Stimulated activated CD4-positive, alpha-beta T cell treated with anti-CD3 and anti-CD28 coated beads, Interleukin-15, amount 100 ng/mL, for 1 hour (primary cell): ENCODE measurements at regions not wholly inside any gene's neighbourhood (a gene's known extent, or its start where the extent isn't known, plus 50 kb on each side); places are given as distances from the start of the nearest gene placed in this dataset.

Experiments used
- DNase-seq, 2 donors: peaks; one replicate each; pipeline ENCODE4 v3.0.0-alpha.2; 2020; ENCODE audit warnings: low read depth in 1 of 2, low spot score in 1 of 2

GRCh38 chr16:85321509-85322271, 209.4 kb upstream of the CIBAR2 start:
- DNase-seq, result no peak

- DNase-seq, result no peak
Observed at GRCh38 chr16:85323230-85323960, 211.1 kb upstream of the CIBAR2 start.

GRCh38 chr16:85323961-85324253, 211.6 kb upstream of the CIBAR2 start:
- DNase-seq, result no peak

DNA sequence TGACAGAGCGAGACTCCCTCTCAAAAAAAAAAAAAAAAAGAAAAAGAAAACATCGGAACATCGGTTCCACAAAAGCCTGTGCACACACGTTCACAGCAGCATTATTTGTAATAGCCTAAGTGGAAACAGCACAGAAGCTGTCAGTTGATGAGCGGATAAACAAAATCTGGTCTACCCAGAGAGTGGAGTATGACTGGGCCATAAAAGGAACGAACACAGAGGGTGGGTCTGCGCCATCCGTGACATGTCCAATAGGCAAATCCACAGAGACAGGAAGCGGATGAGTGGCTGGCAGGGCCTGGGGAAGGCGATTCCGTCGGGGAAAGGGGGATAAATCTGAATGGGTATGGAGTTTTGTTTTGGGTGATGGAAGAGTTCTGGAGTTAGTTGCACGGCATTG, 212.2 kb upstream of the CIBAR2 start:
- DNase-seq, result no peak

DNA sequence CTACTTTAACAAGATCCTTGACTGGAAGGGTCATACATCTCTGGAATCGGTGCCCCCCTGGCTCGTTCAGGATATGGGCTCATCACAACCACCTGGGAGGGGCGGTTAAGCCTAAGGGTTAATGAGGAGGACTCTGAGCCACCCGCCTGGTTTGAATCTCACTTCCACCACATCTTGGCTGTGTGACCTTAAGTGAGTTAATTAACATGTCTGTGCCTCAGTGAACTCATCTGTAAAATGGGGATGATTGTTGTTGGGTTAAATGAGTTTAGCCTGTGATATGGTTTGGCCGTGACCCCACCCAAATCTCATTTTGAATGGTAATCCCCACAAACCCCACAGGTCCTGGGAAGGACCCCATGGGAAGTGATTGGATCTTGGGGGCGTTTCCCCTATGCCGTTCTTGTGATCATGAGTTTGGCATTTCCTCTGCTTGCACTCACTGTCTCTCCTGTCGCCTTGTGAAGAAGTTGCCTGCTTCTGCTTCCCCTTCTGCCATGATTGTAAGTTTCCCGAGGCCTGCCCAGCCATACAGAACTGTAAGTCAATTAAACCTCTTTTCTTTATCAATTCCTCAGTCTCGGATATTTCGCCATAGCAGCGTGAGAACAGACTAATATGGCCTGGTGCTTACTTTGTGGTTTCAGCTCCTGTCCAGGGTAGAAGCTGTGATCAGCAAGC, 214.0 kb upstream of the CIBAR2 start:
- no peak for DNase-seq

GRCh38 chr16:85326794-85327181, 214.5 kb upstream of the CIBAR2 start:
- no peak for DNase-seq

DNA sequence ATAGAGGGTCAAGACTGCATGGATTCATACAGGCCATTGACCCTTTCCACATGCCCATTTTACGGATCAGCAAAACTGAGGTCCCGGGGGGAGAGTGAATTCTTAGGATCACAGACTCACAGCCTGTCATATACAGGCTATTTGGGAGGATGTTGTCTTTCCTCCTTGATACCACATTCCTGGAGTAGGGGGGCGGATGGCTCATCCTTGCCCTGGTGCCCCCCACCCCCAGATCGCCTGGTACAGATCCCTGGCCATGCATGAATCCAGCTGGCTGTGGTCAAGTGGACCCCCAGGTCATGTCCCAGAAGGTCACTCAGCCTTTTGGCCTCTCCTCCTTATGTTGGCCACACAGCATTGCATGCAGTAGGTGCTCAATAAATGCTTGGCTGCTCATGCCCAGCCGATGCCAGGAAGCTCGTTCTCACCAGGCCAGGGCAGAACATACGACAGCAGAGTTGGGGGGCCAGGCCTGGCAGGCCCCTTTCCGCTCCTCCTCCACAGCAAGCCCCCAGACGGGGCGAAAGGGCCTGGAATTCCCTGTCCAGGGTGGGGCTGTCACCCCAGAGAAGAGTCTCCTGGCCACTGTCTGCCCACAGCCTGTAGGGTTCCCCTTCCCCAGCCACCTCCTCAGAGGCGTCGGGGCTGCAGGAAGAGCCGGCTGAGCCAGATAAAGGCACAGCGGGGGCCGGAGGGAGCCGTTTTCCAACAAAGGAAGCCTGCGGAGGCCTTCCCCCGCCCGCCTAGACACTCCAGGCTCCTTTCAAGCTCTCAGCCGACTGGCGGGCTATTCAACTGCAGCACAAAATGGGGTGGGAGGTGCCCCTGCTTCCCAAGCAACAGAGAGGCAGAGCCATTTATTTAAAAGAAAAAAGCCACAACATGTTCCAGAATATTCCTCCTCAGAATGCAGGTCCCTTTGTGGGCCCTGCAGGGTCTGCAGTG, 215.7 kb upstream of the CIBAR2 start:
- DNase-seq, result no peak

DNA sequence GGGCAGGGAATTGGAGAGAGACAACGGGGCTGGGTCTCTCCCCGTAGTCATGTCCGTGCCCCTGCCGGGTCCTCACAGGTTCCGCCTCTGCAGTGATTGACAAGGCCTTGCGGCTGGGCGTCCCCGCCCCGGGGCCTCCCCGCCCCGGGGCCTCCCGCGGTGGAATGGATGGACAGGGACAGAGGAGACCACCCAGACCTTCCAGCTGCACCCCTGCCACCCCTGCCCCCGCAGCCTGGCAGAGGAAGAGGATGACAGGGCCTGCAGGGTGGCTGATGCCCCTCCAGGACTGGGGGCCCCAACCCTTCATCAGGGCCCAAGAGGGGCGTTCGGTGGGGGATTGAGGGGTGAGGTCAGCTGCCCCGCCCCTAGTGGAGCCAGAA, 216.4 kb upstream of the CIBAR2 start:
- no peak for DNase-seq

GRCh38 chr16:85329059-85329812, 217.0 kb upstream of the CIBAR2 start:
- DNase-seq, result no peak

- DNase-seq, result no peak
Observed at GRCh38 chr16:85330006-85330693, 217.9 kb upstream of the CIBAR2 start.

DNA sequence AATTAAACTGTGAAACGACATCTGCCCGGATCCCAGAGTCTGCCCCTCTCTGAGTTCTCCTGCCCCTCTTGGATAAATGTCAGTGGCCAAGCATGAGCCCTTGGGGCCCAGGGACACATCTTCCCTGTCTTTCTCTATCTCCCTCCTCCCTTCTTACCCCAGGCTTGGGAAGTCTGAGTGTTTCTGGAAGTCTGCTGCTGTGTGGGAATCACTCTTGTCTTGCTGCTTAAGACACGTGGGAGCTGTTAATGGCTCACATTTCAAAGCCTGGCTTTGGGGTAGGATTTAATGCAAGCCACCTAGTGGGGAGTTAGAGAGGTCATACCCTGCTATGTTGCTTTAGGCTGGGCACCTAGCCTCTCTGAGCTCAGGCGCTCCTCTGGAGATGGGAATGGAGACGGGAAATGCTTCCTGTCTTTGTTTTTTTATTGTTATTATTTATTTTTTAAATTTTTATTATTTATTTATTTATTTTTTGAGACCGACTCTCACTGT, 218.5 kb upstream of the CIBAR2 start:
- no peak for DNase-seq

GRCh38 chr16:85331688-85332087, 219.4 kb upstream of the CIBAR2 start:
- no peak for DNase-seq

- no peak for DNase-seq
Observed at GRCh38 chr16:85332175-85332574, 219.9 kb upstream of the CIBAR2 start.

GRCh38 chr16:85333337-85333736, 221.1 kb upstream of the CIBAR2 start:
- no peak for DNase-seq

GRCh38 chr16:85333744-85334640, 221.7 kb upstream of the CIBAR2 start:
- DNase-seq, result no peak

GRCh38 chr16:85334718-85335583, 222.7 kb upstream of the CIBAR2 start:
- DNase-seq, result no peak

DNA sequence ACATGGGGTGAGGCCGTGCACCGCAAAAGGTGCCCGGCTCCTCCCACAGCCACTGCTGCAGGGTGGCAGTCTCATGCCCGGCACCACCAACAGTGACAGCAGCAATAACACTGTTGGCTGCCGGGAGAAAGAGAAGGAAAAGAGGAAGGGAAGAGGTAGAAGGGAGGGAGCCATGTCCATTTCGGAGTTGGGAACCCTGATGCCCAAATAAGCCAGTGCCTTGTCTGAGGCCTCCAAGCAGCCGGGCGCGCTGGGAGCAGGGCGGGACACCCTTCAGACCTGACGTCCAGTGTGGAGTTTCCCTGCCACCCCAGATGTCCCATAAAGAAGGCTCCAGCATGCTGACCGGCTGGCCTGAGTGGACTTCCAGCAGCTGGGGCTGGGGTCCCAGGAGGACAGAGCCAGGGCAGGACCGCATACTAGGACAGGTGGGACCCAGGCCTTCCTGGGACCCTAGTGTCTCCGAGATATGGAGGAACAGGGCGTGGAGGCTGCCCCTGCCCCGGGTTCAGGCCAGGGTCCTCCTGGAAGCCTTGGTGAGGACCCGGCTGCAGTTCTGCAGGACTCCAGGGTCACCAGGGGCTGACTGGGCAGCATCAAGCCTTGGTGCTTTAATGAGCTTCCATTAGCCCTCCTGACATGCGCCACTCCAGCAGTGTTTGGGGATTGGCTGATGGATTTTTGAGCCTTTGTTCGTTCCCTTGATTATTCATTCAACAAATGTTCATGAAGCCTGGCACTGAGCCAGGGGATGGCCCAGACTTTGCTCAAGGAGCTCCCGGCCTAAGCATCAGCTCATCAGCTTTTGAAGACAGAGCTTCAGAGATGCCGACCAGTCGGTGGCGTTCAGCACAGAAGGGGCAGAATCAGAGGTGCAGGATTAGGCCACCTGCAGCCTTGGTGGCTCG, 223.6 kb upstream of the CIBAR2 start:
- DNase-seq, result no peak
